Glutamatergic neuron (in vitro differentiated cells): ENCODE measurements at regions not wholly inside any gene's neighbourhood (a gene's known extent, or its start where the extent isn't known, plus 50 kb on each side); places are given as distances from the start of the nearest gene placed in this dataset.

Source experiments
- DNase-seq: peaks from one replicate; pipeline ENCODE4 v3.0.0; 2022
- H3K27ac Mint-ChIP-seq: one replicate; pipeline ENCODE4 v1.8.0; 2020; ENCODE audit warnings: mild to moderate bottlenecking, mixed read lengths, inconsistent platforms; ENCODE audit not compliant: unreplicated experiment
- H3K27me3 Mint-ChIP-seq: one replicate; pipeline ENCODE4 v1.8.0; 2020; ENCODE audit warnings: mild to moderate bottlenecking, moderate library complexity, mixed read lengths, inconsistent platforms; ENCODE audit not compliant: unreplicated experiment
- H3K36me3 Mint-ChIP-seq: one replicate; pipeline ENCODE4 v1.8.0; 2020; ENCODE audit warnings: mild to moderate bottlenecking, mixed read lengths, inconsistent platforms; ENCODE audit not compliant: unreplicated experiment
- H3K4me1 Mint-ChIP-seq: one replicate; pipeline ENCODE4 v1.8.0; 2020; ENCODE audit warnings: mild to moderate bottlenecking, low read depth, mixed read lengths, inconsistent platforms; ENCODE audit not compliant: unreplicated experiment
- H3K4me3 Mint-ChIP-seq: one replicate; pipeline ENCODE4 v1.8.0; 2020; ENCODE audit warnings: mild to moderate bottlenecking, mixed read lengths, inconsistent platforms; ENCODE audit not compliant: unreplicated experiment
- H3K9me3 Mint-ChIP-seq: one replicate; pipeline ENCODE4 v1.8.0; 2020; ENCODE audit warnings: mild to moderate bottlenecking, moderate library complexity, mixed read lengths, inconsistent platforms; ENCODE audit not compliant: unreplicated experiment
- TF ChIP-seq, protein P1 (sequence below): fragments of 200-600 bp; sonication (generic); IDR thresholded peaks from one replicate; pipeline ENCODE4 v1.5.0; 2021; ENCODE audit not compliant: partially characterized antibody, unreplicated experiment

DNA sequence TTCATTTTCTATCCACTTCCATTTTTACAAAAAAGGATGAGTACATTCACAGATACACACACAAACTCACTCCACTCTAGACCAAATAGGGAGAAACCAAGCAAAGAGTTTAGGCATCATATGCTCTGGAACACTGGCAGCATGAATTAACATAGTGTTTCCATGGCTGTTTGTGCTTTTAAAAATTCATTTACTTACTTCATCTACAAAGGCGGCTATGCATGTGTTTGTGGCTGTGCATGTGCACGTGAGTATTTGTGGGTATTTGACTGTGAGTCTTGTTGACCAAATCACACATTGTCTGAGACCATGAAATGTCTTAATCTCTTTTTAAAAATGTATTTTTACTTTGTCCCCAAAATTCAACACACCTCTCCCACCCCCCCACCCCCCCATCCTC is 203.0 kb upstream of the SESN3 start:
- no peak for DNase-seq
- TF ChIP-seq, protein P1, sequence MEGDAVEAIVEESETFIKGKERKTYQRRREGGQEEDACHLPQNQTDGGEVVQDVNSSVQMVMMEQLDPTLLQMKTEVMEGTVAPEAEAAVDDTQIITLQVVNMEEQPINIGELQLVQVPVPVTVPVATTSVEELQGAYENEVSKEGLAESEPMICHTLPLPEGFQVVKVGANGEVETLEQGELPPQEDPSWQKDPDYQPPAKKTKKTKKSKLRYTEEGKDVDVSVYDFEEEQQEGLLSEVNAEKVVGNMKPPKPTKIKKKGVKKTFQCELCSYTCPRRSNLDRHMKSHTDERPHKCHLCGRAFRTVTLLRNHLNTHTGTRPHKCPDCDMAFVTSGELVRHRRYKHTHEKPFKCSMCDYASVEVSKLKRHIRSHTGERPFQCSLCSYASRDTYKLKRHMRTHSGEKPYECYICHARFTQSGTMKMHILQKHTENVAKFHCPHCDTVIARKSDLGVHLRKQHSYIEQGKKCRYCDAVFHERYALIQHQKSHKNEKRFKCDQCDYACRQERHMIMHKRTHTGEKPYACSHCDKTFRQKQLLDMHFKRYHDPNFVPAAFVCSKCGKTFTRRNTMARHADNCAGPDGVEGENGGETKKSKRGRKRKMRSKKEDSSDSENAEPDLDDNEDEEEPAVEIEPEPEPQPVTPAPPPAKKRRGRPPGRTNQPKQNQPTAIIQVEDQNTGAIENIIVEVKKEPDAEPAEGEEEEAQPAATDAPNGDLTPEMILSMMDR = no peak
- Mint-ChIP-seq H3K4me3 (no peak overlapping the region), H3K36me3 (no peaks in the 10 kb centered on the region), H3K4me1 (no peaks in the 10 kb centered on the region), H3K27ac (no peak overlapping the region), H3K27me3 (no peaks in the 10 kb centered on the region), H3K9me3 (no peaks in the 10 kb centered on the region)

GRCh38 chr11:95432714-95433503 is 201.9 kb upstream of the SESN3 start:
- Mint-ChIP-seq H3K4me1 (no peaks in the 10 kb centered on the region), H3K27ac (no peak overlapping the region), H3K27me3 (no peaks in the 10 kb centered on the region), H3K4me3 (no peak overlapping the region), H3K36me3 (no peaks in the 10 kb centered on the region), H3K9me3 (no peaks in the 10 kb centered on the region)
- DNase-seq = no peak
- TF ChIP-seq, protein P1 = no peak

DNA sequence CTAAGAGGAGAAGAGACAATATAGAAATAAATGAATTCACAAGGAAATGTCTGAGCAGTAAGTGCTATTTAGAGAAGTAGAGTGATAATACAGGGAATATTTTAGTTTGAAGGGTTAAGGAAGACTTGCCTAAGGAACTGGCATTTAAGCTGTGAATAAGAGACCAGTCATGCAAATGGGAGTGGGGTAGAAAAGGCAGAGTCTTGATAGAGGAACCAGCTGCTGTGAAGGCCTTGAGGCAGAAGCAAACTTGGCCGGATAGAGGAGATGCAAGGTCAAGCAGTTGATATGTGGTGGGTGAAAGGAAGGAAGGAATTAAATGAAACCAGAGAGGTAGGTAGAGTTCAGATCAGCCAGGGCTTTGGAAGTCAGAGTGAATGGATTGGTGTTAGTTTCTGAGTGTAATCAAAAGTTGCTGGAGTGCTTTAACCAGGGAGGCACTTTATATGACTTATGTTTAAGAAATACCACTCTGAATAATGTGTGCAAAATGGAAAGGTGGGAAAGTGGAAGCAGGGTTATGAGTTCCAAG is 198.4 kb upstream of the SESN3 start:
- H3K27ac Mint-ChIP-seq = no peak overlapping the region
- H3K9me3 Mint-ChIP-seq = no peaks in the 10 kb centered on the region
- DNase-seq = no peak
- no peaks in the 10 kb centered on the region for H3K4me1 Mint-ChIP-seq
- TF ChIP-seq, protein P1 = no peak
- H3K36me3 Mint-ChIP-seq = no peaks in the 10 kb centered on the region
- H3K4me3 Mint-ChIP-seq = no peak overlapping the region
- no peaks in the 10 kb centered on the region for H3K27me3 Mint-ChIP-seq

DNA sequence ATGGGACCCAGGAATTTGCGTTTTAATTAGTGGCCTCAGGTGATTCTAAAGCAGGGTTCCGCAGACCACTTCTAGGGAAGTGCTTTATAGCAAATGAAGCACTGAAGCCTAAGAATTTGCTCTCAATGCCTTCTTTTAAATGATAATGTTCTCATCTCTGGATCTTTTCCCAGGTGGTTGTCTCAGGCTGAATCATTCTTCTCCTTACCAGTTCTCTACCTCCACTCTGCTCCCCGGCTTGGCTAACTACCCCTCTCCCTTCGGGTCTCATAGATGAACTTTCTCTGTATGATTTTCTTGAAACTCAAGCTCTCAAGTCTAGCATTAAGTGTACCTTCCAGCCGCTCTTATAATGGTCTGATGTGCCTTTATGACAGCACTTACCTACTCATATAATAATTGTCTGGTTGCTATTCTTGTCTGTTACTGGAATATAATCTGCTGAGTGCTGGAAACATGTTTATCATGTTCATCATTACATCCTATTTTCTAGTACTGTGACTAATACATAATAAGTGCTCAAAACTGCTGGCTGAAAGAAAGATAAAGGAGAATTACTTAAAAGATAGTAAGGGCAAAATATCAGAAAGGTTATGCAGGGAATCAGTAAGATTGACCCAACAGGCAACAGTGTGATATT is 195.9 kb upstream of the SESN3 start:
- Mint-ChIP-seq H3K4me3 (no peak overlapping the region), H3K9me3 (no peaks in the 10 kb centered on the region), H3K4me1 (no peaks in the 10 kb centered on the region), H3K36me3 (no peaks in the 10 kb centered on the region), H3K27me3 (no peaks in the 10 kb centered on the region), H3K27ac (no peak overlapping the region)
- TF ChIP-seq, protein P1 = no peak
- no peak for DNase-seq

GRCh38 chr11:95419915-95420314 is 188.9 kb upstream of the SESN3 start:
- DNase-seq = no peak
- Mint-ChIP-seq H3K9me3 (no peaks in the 10 kb centered on the region), H3K27me3 (peaks cover under 1% of the 10 kb centered on the region), H3K36me3 (no peaks in the 10 kb centered on the region), H3K4me3 (no peak overlapping the region), H3K27ac (no peak overlapping the region), H3K4me1 (no peaks in the 10 kb centered on the region)
- TF ChIP-seq, protein P1 = no peak
